GM18858 (cell line): ENCODE measurements at regions not wholly inside any gene's neighbourhood (a gene's known extent, or its start where the extent isn't known, plus 50 kb on each side); places are given as distances from the start of the nearest gene placed in this dataset.
"Not testable (repeated sequence)": the region's sequence is repeated elsewhere in the genome, so short reads cannot be mapped to it uniquely, and the experiment has no call there.

Experiments
- ATAC-seq: cut with Tn5 transposase; IDR thresholded peaks from one replicate; pipeline ENCODE4 v1.9.1; 2021; ENCODE audit not compliant: unreplicated experiment

DNA sequence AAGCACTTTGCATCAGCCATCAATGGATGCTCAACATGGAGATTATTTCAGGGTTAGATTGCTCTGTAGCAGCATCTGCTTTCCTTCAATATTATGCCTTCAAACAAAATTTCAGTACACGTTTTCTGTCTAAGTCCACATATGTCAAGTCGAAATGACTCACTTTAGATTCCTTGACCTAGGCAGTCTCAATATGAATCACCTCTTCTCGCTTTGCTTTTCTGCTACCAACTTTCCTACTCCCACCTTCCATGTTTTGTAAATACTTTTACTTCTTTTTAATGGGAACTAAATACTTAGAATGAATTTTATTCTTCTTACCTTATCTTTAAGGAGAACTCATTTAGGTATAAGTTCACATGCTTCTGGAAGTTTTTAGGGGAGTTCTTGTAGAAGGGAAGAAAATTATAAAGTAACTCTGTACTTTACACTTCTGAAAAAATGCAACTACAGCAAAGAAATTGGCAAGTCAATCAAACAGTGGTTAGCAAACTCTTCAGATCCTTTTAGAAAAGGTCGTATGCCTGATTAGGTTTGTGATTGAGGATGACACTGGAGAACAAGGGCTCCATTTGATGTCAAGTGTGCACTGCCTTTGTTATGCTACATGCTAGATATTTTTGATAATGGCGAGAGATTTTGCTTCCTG, 478.5 kb upstream of the SMARCA2 start:
- ATAC-seq: peak; percentile 84

DNA sequence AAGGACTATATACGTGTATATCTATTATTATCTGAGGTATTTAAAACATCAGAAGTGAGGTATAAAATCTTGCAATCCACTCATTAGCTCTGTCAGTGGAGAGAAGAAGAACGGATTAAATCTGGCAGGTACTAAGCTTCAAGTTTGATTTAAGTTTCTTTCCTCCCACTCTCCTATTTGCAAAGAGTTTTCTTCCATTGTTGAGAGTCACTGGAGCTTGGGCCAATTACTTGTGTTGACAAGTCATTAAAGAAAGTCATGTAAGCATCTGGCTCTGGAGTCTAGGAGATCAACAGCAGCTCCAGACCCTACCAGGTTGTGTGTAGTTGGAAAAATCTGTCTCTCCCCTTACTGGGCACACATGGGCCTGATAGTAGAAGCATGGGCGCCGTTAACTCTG, 476.8 kb upstream of the SMARCA2 start:
- ATAC-seq: no peak

DNA sequence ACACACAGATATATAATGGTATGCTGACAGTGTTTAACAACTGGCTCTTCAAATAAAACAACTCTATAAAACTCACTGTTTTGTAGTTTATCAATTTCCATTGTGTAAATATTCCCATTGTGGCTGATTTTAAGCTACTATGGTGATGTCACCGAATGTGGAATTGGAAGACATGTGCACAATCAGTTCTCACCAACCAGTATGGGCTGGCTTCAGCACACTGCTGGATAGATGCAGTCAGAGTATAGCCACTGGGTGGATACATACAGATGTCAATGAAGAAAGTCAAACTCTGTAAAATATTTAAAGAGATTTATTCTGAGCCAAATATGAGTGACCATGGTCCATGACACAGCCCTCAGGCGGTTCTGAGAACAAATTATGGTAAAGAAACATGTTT, 475.9 kb upstream of the SMARCA2 start:
- no peak for ATAC-seq

GRCh38 chr9:1550636-1551035, 464.5 kb upstream of the SMARCA2 start:
- ATAC-seq: no peak

GRCh38 chr9:1554081-1555035, 460.8 kb upstream of the SMARCA2 start:
- no peak for ATAC-seq

- not testable (repeated sequence) for ATAC-seq
Measured at GRCh38 chr9:1558666-1559065, 456.5 kb upstream of the SMARCA2 start.

GRCh38 chr9:1575939-1576338, 439.2 kb upstream of the SMARCA2 start:
- ATAC-seq: no peak

GRCh38 chr9:1580215-1580614, 434.9 kb upstream of the SMARCA2 start:
- ATAC-seq: peak; percentile 93

DNA sequence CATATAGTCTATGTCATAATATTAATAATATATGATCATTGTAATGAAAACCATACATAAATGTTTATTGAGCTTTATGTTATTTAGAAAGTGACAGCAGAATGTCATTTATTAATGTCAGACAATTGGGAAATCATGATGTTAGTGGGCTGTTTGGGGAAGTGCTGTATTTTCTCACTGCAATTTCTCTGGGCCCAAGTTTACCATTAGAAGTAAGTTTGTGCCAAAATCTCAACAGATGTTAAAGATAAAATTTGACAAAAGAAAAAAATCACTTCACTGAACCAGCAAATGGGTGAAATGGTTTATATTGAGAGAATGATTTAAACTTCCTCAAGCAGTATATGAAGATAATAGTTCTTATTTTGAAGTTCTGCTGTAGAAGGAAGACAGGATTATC, 433.2 kb upstream of the SMARCA2 start:
- ATAC-seq: no peak

GRCh38 chr9:1591310-1591709, 423.8 kb upstream of the SMARCA2 start:
- no peak for ATAC-seq

DNA sequence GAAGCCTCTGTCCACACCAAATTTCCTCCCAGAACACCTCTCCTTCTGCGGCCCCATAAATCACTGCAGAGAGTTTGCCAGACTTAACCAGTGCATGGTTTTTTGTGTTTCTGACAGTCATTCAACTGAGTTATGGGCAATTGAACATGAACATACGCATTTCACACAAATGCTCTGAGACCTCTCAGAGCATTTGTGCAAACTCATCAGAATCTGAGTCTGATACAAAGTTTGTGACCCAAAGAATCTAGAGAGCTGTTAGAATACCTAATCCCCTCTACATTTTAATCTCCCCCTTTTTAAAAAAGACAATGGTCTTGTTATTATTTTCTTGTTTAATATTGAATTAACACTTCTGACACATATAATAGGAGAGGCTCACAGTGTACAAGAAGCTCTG, 416.9 kb upstream of the SMARCA2 start:
- no peak for ATAC-seq

- ATAC-seq: no peak
Measured at GRCh38 chr9:1599961-1600360, 415.2 kb upstream of the SMARCA2 start.

DNA sequence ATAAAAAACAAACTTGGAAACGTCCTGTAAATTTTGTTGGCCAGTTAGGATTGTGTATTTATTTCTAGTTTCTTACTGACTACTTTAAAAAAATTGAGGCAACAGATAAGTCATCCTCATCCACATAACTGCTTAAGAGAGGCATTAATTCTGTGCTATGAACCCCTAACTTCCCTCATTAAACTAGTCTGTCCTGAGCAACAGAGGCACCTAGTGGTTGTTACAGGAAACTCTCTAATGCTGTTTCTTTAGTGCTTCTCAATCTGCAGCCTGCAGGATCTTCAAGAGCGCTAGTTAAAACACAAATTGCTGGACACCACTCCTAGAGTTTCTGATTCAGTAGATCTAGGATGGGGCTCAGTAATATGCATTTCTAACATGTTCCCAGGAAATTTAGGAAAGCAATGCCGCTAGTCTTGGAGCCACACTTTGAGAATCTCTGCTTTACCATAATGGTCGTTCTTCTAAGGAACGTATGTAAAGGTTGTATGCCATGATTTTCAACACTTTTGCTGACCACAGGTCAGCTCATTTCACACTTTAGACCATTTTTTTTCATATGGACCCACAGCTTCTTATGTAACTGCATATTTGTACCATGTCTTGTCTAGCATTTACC, 410.1 kb upstream of the SMARCA2 start:
- ATAC-seq: peak; percentile 80

- ATAC-seq: no peak
Measured at GRCh38 chr9:1606253-1606652, 408.9 kb upstream of the SMARCA2 start.

- no peak for ATAC-seq
Measured at GRCh38 chr9:1612886-1613285, 402.3 kb upstream of the SMARCA2 start.

- ATAC-seq: no peak
Measured at GRCh38 chr9:1617419-1617818, 397.7 kb upstream of the SMARCA2 start.

- ATAC-seq: no peak
Measured at GRCh38 chr9:1619915-1620710, 395.0 kb upstream of the SMARCA2 start.

DNA sequence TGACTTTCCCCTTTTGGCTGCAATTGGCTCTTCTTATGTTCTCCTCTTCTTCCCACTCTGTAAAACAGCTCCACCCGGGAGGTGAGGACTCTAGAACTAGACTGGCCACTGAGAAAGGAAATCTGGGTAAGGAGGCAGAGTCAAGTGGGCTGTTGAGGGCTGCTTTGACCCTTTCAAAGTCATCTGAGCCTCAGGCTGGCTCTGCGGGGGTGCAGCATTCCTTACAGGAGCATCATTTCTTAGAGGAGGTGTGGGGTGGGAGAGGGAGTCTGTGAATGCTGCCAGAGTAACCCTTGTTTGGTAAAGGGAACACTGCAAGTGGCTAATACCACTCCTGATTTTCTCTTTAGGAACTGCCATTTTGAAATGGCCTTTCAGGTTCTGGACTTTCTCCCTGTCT, 377.7 kb upstream of the SMARCA2 start:
- ATAC-seq: no peak

GRCh38 chr9:1639166-1639565, 376.0 kb upstream of the SMARCA2 start:
- no peak for ATAC-seq

GRCh38 chr9:1647776-1648175, 367.4 kb upstream of the SMARCA2 start:
- ATAC-seq: no peak

GRCh38 chr9:1653282-1653681, 361.9 kb upstream of the SMARCA2 start:
- no peak for ATAC-seq
